H9 (cell line): ENCODE measurements at regions not wholly inside any gene's neighbourhood (a gene's known extent, or its start where the extent isn't known, plus 50 kb on each side); places are given as distances from the start of the nearest gene placed in this dataset.

Experiments
- DNase-seq: peaks from one replicate; pipeline ENCODE4 v3.0.0-alpha.2; 2017
- H2AFZ ChIP-seq: one replicate; pipeline ENCODE4 v1.6.1; 2013; ENCODE audit warnings: mild to moderate bottlenecking, low read length, control low read depth, moderate library complexity
- H2AK5ac ChIP-seq: 2 replicates; pipeline ENCODE4 v1.6.1; 2013; ENCODE audit warnings: low read length, control low read depth, mixed read lengths; ENCODE audit not compliant: insufficient read length
- H2BK120ac ChIP-seq: one replicate; pipeline ENCODE4 v1.6.1; 2013; ENCODE audit warnings: low read depth, mild to moderate bottlenecking, low read length, control low read depth, inconsistent platforms; ENCODE audit not compliant: poor library complexity, severe bottlenecking
- H2BK12ac ChIP-seq: 2 replicates; pipeline ENCODE4 v1.6.1; 2013; ENCODE audit warnings: low read length, control low read depth, mixed read lengths, low read depth; ENCODE audit not compliant: insufficient read length
- H2BK15ac ChIP-seq: 2 replicates; pipeline ENCODE4 v1.6.1; 2013; ENCODE audit warnings: low read depth, low read length, control low read depth
- H2BK20ac ChIP-seq: one replicate; pipeline ENCODE4 v1.6.1; 2013; ENCODE audit warnings: low read depth, mild to moderate bottlenecking, low read length, control low read depth, inconsistent platforms; ENCODE audit not compliant: poor library complexity, severe bottlenecking
- H2BK5ac ChIP-seq: 2 replicates; pipeline ENCODE4 v1.6.1; 2013; ENCODE audit warnings: low read length, control low read depth, mixed read lengths; ENCODE audit not compliant: insufficient read length
- H3K14ac ChIP-seq: 2 replicates; pipeline ENCODE4 v1.6.1; 2013; ENCODE audit warnings: low read length, control low read depth; ENCODE audit not compliant: insufficient read depth
- H3K18ac ChIP-seq: 2 replicates; pipeline ENCODE4 v1.6.1; 2013; ENCODE audit warnings: low read depth, mild to moderate bottlenecking, mixed read lengths, low read length, control low read depth; ENCODE audit not compliant: insufficient read length
- H3K23ac ChIP-seq: 2 replicates; pipeline ENCODE4 v1.6.1; 2013; ENCODE audit warnings: low read length, control low read depth, mixed read lengths, low read depth; ENCODE audit not compliant: insufficient read length
- H3K23me2 ChIP-seq: 2 replicates; pipeline ENCODE4 v1.6.1; 2013; ENCODE audit warnings: low read depth, mild to moderate bottlenecking, mixed read lengths, low read length, control low read depth; ENCODE audit not compliant: insufficient read length, poor library complexity, severe bottlenecking
- H3K27ac ChIP-seq: 2 replicates; pipeline ENCODE4 v1.5.1; 2013; ENCODE audit warnings: low read length, control low read depth, mixed read lengths, low read depth; ENCODE audit not compliant: insufficient read length
- H3K27me3 ChIP-seq: 2 replicates; pipeline ENCODE4 v1.6.1; 2013; ENCODE audit warnings: low read length, control low read depth, inconsistent platforms; ENCODE audit not compliant: insufficient read depth
- H3K4ac ChIP-seq: 2 replicates; pipeline ENCODE4 v1.6.1; 2013; ENCODE audit warnings: low read depth, mild to moderate bottlenecking, control low read depth, inconsistent platforms, low read length, moderate library complexity
- H3K4me1 ChIP-seq: 2 replicates; pipeline ENCODE4 v1.6.1; 2013; ENCODE audit warnings: low read length, control low read depth, inconsistent platforms; ENCODE audit not compliant: insufficient read depth
- H3K4me2 ChIP-seq: 2 replicates; pipeline ENCODE4 v1.6.1; 2013; ENCODE audit warnings: low read length, control low read depth, mixed read lengths; ENCODE audit not compliant: insufficient read length, insufficient read depth
- H3K56ac ChIP-seq: 2 replicates; pipeline ENCODE4 v1.6.1; 2013; ENCODE audit warnings: low read depth, mild to moderate bottlenecking, mixed read lengths, low read length, control low read depth; ENCODE audit not compliant: insufficient read length
- H3K79me1 ChIP-seq: 2 replicates; pipeline ENCODE4 v1.6.1; 2013; ENCODE audit warnings: low read depth, mild to moderate bottlenecking, moderate library complexity, low read length, control low read depth, inconsistent platforms; ENCODE audit not compliant: insufficient read depth, poor library complexity, severe bottlenecking
- H3K79me2 ChIP-seq: 2 replicates; pipeline ENCODE4 v1.6.1; 2013; ENCODE audit warnings: low read length, control low read depth, inconsistent platforms; ENCODE audit not compliant: insufficient read depth
- H3K9ac ChIP-seq: 2 replicates; pipeline ENCODE4 v1.6.1; 2013; ENCODE audit warnings: low read length, control low read depth, mixed read lengths; ENCODE audit not compliant: insufficient read length; ENCODE audit errors: extremely low read depth
- H3K9me3 ChIP-seq: one replicate; pipeline ENCODE4 v1.6.1; 2013; ENCODE audit warnings: low read depth, low read length, inconsistent platforms; ENCODE audit not compliant: control insufficient read depth
- H3T11ph ChIP-seq: one replicate; pipeline ENCODE4 v1.6.1; 2013; ENCODE audit warnings: mild to moderate bottlenecking, low read length, control low read depth, inconsistent platforms
- H4K20me1 ChIP-seq: one replicate; pipeline ENCODE4 v1.6.1; 2013; ENCODE audit not compliant: control insufficient read depth, insufficient read length, insufficient read depth
- H4K5ac ChIP-seq: 2 replicates; pipeline ENCODE4 v1.6.1; 2013; ENCODE audit warnings: low read depth, mild to moderate bottlenecking, mixed read lengths, low read length, control low read depth; ENCODE audit not compliant: insufficient read length
- H4K8ac ChIP-seq: replicated peaks from 2 replicates; pipeline ENCODE4 v1.6.1; 2013; ENCODE audit warnings: low read length, control low read depth, mixed read lengths, low read depth; ENCODE audit not compliant: insufficient read length
- H4K91ac ChIP-seq: 2 replicates; pipeline ENCODE4 v1.6.1; 2013; ENCODE audit warnings: low read depth, mild to moderate bottlenecking, moderate library complexity, mixed read lengths, low read length, control low read depth; ENCODE audit not compliant: insufficient read length
- H3K27ac Mint-ChIP-seq, 3 experiments: 2 replicates in 2 of 3; 3 replicates in 1 of 3; pipeline ENCODE4 v1.8.0; 2020 to 2021; ENCODE audit warnings: mixed read lengths in 3 of 3, mild to moderate bottlenecking in 1 of 3, moderate library complexity in 1 of 3
- H3K27me3 Mint-ChIP-seq: 2 replicates; pipeline ENCODE4 v1.8.0; 2021; ENCODE audit warnings: low read depth, mild to moderate bottlenecking, moderate library complexity, mixed read lengths
- H3K36me3 Mint-ChIP-seq, 3 experiments: 2 replicates in 2 of 3; 3 replicates in 1 of 3; pipeline ENCODE4 v1.8.0; 2020 to 2021; ENCODE audit warnings: low read depth in 3 of 3, mixed read lengths in 3 of 3; ENCODE audit not compliant: insufficient read depth in 1 of 3
- H3K4me1 Mint-ChIP-seq, 2 experiments: 2 replicates each; pipeline ENCODE4 v1.8.0; 2020; ENCODE audit warnings: mixed read lengths in 2 of 2
- H3K4me3 Mint-ChIP-seq, 2 experiments: 2 replicates in 1 of 2; 3 replicates in 1 of 2; pipeline ENCODE4 v1.8.0; 2020 to 2021; ENCODE audit warnings: mild to moderate bottlenecking in 2 of 2, mixed read lengths in 2 of 2, moderate library complexity in 1 of 2
- H3K9me3 Mint-ChIP-seq, 2 experiments: 2 replicates in 1 of 2; 3 replicates in 1 of 2; pipeline ENCODE4 v1.8.0; 2020; ENCODE audit warnings: mild to moderate bottlenecking in 2 of 2, mixed read lengths in 2 of 2, moderate library complexity in 1 of 2
- CTCF ChIP-seq: fragments of 200-600 bp; sonication (generic); conservative IDR thresholded peaks from 3 replicates; pipeline ENCODE4 v1.8.0; 2021; ENCODE audit warnings: antibody characterized with exemption, mild to moderate bottlenecking
- WGBS: extraction: QIAGEN DNeasy Blood & Tissue Kit; methylation state at CpG from one replicate; pipeline ENCODE4 v1.1.7; 2013; ENCODE audit warnings: missing lambda C conversion rate, low lambda C conversion rate, mixed read lengths; ENCODE audit not compliant: insufficient read length; ENCODE audit errors: extremely low coverage; 5-methylcytosine and 5-hydroxymethylcytosine counted together

DNA sequence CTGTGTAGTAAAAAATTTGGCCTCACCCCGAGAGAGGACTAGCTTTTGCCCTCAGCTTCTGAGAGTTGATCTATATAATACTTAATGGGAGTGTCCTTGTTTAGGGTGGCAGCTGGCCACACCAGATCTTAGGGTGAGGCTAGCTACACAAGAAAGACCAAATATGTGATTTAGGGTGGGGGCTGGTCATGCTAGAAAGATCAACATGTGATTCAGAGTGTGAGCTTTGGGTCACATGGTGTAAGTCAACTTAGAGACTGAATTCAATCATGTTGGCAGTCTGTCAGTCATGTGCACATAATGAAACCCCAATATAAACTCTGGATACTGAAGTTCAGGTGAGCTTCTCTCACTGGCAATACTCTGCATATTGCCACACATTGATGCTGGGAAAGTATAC, 120.7 kb upstream of the DAZL start:
- Histone ChIP-seq H3K27me3 (no peaks in the 10 kb centered on the region), H3K14ac (no peak overlapping the region)
- no CpG with 5 or more reads among the region's 1 CpG for WGBS

More for the DNA sequence above, 120.7 kb upstream of the DAZL start:
- Histone ChIP-seq H3T11ph (no peak overlapping the region), H3K4me2 (no peak overlapping the region), H2BK12ac (no peak overlapping the region), H4K20me1 (no peaks in the 10 kb centered on the region), H3K27ac (no peak overlapping the region), H2BK20ac (no peak overlapping the region), H4K5ac (no peak overlapping the region), H3K23ac (no peak overlapping the region), H2BK15ac (no peak overlapping the region), H3K4me1 (no peaks in the 10 kb centered on the region; the same call in 1 of the 2 replicates), H3K56ac (no peak overlapping the region), H2AFZ (no peak overlapping the region), H3K9ac (no peak overlapping the region), H3K9me3 (peaks cover 14% of the 10 kb centered on the region), H3K23me2 (no peaks in the 10 kb centered on the region), H3K79me2 (no peaks in the 10 kb centered on the region), H4K91ac (no peak overlapping the region), H3K79me1 (no peaks in the 10 kb centered on the region), H3K4ac (no peak overlapping the region), H3K18ac (no peak overlapping the region), H2BK5ac (no peak overlapping the region), H2BK120ac (no peak overlapping the region), H2AK5ac (no peak overlapping the region), H4K8ac (no peak overlapping the region)
- no peaks in the 10 kb centered on the region for H3K27me3 Mint-ChIP-seq
- peaks cover 11 to 34% (median 14%) of the 10 kb centered on the region in 3 experiments for H3K36me3 Mint-ChIP-seq
- H3K27ac Mint-ChIP-seq = no peak overlapping the region
- TF ChIP-seq CTCF = no peak
- DNase-seq = no peak
- peaks cover 11 to 16% of the 10 kb centered on the region in 2 experiments for H3K4me1 Mint-ChIP-seq
- peaks cover 20 to 30% of the 10 kb centered on the region in 2 experiments for H3K9me3 Mint-ChIP-seq
- H3K4me3 Mint-ChIP-seq = no peak overlapping the region
